GM12874 (cell line): ENCODE measurements at regions not wholly inside any gene's neighbourhood (a gene's known extent, or its start where the extent isn't known, plus 50 kb on each side); places are given as distances from the start of the nearest gene placed in this dataset.

Experiments used
- CTCF ChIP-seq: IDR thresholded peaks from 2 replicates; pipeline ENCODE4 v1.5.1; 2011; ENCODE audit warnings: low read depth, mild to moderate bottlenecking, control low read depth, low read length, moderate library complexity; ENCODE audit not compliant: insufficient read depth

GRCh38 chr11:112731538-112731937 lies 229.7 kb upstream of the NCAM1 start:
- no peak for TF ChIP-seq CTCF

- no peak for TF ChIP-seq CTCF
Measured at GRCh38 chr11:112732031-112732430, 229.2 kb upstream of the NCAM1 start.

GRCh38 chr11:112734207-112734606 lies 227.0 kb upstream of the NCAM1 start:
- TF ChIP-seq CTCF = no peak

GRCh38 chr11:112735470-112735869 lies 225.8 kb upstream of the NCAM1 start:
- TF ChIP-seq CTCF = no peak

GRCh38 chr11:112744041-112744440 lies 217.2 kb upstream of the NCAM1 start:
- no peak for TF ChIP-seq CTCF

GRCh38 chr11:112745973-112746372 lies 215.2 kb upstream of the NCAM1 start:
- TF ChIP-seq CTCF = no peak

- no peak for TF ChIP-seq CTCF
Measured at GRCh38 chr11:112748252-112748651, 213.0 kb upstream of the NCAM1 start.
